Thymus (tissue), 11 donors: ENCODE measurements at regions not wholly inside any gene's neighbourhood (a gene's known extent, or its start where the extent isn't known, plus 50 kb on each side); places are given as distances from the start of the nearest gene placed in this dataset.

Experiments used
- DNase-seq, 9 donors: peaks; one replicate each; pipeline ENCODE4 v3.0.0-alpha.2; 2013; ENCODE audit warnings: low spot score in 9 of 9, low read depth in 6 of 9, missing footprints in 1 of 9
- H3K27ac ChIP-seq, 2 donors: one replicate each; pipeline ENCODE4 v1.5.1; 2013; ENCODE audit warnings: control low read depth in 1 of 2, low read depth in 1 of 2, low read length in 1 of 2, mild to moderate bottlenecking in 1 of 2, moderate library complexity in 1 of 2
- H3K27me3 ChIP-seq, 2 donors: one replicate each; pipeline ENCODE4 v1.5.1; 2013; ENCODE audit warnings: low read length in 1 of 2; ENCODE audit not compliant: control insufficient read depth in 2 of 2, insufficient read depth in 1 of 2
- H3K36me3 ChIP-seq, 2 donors: one replicate each; pipeline ENCODE4 v1.5.1; 2013; ENCODE audit warnings: low read length in 1 of 2, mild to moderate bottlenecking in 1 of 2, moderate library complexity in 1 of 2; ENCODE audit not compliant: control insufficient read depth in 2 of 2, insufficient read depth in 2 of 2
- H3K4me1 ChIP-seq, 2 donors: one replicate each; pipeline ENCODE4 v1.5.1; 2013; ENCODE audit warnings: low read length in 2 of 2; ENCODE audit not compliant: control insufficient read depth in 2 of 2, insufficient read depth in 2 of 2
- H3K4me3 ChIP-seq, 2 donors: one replicate each; pipeline ENCODE4 v1.5.1; 2013; ENCODE audit warnings: low read length in 2 of 2, control low read depth in 1 of 2, mild to moderate bottlenecking in 1 of 2
- H3K9me3 ChIP-seq, 2 donors: one replicate each; pipeline ENCODE4 v1.5.1; 2013; ENCODE audit warnings: low read length in 1 of 2, mild to moderate bottlenecking in 1 of 2; ENCODE audit not compliant: control insufficient read depth in 2 of 2, insufficient read depth in 1 of 2
- WGBS: extraction: QIAGEN DNeasy Blood & Tissue Kit; methylation state at CpG from one replicate; pipeline ENCODE4 v1.1.7; 2013; 5-methylcytosine and 5-hydroxymethylcytosine counted together
- donor health status: healthy.

DNA sequence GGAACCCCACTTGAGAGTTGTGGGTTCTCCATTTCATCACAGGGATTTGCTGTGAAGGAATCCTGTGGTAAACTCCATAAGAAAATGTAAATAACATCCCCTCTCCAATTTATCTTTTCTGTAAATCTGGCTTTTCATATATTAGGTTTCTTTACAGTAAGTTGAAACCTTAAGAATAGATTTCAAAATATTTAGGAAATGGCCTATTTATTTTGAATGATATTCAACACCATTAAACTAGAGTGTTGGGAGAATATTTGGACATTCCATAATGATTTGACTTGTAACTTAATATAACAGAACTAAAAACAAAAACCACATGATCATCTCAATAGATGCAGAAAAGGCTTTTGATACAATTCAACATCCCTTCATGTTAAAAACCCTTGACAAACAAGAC is 197.3 kb upstream of the PGRMC2 start:
- Histone ChIP-seq H3K4me3 (no peak overlapping the region), H3K9me3 (no peaks in the 10 kb centered on the region), H3K4me1 (no peaks in the 10 kb centered on the region), H3K27ac (no peak overlapping the region), H3K36me3 (no peaks in the 10 kb centered on the region), H3K27me3 (no peaks in the 10 kb centered on the region)
- no peak for DNase-seq

DNA sequence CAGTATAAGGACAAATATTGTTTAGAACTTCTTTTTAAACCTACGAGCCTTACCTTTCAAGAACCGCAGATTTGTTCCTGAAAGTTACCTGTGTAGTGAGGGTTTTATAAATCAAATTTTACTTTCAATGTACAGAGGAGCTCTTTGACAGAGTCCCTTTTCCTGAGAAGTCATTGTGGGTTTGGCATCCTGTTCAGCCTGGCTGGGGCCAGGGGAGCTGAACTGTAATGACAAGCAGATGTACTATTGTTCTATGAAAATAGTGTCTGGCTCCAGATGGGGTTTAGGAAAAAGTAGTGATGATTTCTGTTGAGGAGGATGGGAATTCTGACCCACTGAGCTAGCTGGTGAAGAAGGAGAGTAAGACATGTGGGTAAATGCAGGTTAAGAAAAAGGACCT is 196.2 kb upstream of the PGRMC2 start:
- DNase-seq: no peak
- no peaks in the 10 kb centered on the region for H3K4me1 ChIP-seq
- no peak overlapping the region for H3K4me3 ChIP-seq
- no peaks in the 10 kb centered on the region for H3K36me3 ChIP-seq
- no peaks in the 10 kb centered on the region for H3K9me3 ChIP-seq
- H3K27me3 ChIP-seq: no peaks in the 10 kb centered on the region
- WGBS: 31% methylated on average over 2 of the region's 2 CpGs
- no peak overlapping the region for H3K27ac ChIP-seq

DNA sequence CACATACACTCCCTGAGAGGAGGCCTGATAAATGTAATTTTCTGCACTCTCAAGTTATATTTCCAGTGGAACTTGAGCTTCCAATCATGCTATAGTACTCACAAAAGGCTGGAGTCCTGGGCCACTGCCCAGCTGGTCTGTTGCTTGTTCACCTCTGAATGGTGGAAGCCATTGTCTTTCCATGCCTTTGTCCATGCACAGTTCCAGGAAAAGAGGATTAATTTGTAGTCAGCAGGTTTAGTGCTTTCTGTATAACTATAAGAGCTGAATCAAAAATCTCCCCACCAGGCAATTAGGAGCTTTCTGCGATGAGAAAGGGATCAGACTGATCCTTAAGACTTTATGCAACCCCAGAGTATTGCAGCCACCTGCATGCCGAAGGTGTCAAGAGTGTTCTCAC is 195.4 kb upstream of the PGRMC2 start:
- no peaks in the 10 kb centered on the region for H3K36me3 ChIP-seq
- H3K4me3 ChIP-seq: no peak overlapping the region
- WGBS: over 99% methylated on average over 2 of the region's 2 CpGs
- no peak for DNase-seq
- H3K4me1 ChIP-seq: no peaks in the 10 kb centered on the region
- H3K27me3 ChIP-seq: no peaks in the 10 kb centered on the region
- H3K27ac ChIP-seq: no peak overlapping the region
- no peaks in the 10 kb centered on the region for H3K9me3 ChIP-seq

DNA sequence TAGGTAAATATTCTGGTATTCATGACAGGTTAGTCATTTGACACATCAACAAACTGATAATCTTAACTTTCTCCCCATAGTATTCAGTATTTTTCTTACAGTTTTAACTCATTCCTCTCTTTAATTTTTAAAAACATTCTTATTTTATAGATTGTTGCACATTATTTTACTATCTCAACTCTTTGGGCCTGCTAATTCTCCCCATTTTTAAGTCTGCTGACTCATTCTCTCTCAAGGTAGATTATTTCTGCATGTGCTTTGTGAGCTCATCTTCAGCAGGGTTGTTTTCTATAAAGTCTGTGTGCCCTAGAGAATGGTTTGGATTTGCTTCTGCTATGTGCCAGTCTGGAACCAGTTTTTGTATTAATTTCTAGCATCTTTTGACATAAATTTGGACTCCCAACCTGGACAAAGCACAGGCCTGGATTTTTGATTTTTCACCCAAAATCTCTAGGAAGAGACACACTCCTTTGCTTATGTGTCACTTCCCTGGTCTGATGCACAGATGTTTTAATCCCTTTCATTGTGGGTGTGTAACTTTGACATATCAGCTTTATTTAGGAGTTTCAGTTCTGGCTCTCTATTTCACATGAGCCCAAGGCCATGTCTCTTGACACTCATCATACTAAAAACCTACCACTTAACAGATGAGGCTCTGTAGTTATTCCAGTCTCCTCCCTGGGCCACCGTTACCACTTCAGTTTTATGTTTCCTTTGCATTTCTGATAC is 194.3 kb upstream of the PGRMC2 start:
- no peak overlapping the region for H3K4me3 ChIP-seq

DNA sequence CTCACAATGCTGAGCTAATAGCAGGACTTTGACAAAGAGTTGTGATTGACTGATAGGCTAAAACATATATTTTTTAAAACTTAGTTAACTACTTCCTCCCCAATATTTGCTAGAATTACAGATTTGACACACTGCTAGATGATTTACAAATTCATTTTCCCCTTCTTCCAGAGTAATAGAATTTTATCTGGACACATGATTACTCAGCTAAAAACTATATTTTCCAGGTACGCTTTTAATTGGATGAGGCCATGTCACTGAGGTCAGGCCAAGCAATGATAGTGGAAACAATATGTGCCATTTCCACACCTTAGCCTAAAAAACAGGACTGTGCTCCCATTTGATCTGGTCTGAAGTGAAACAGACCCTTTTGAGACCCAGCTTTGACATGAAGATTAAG is 193.3 kb upstream of the PGRMC2 start:
- Histone ChIP-seq H3K9me3 (no peaks in the 10 kb centered on the region), H3K4me3 (no peak overlapping the region), H3K36me3 (no peaks in the 10 kb centered on the region), H3K27me3 (no peaks in the 10 kb centered on the region), H3K27ac (no peak overlapping the region), H3K4me1 (no peaks in the 10 kb centered on the region)
- 99% methylated on average over 1 of the region's 1 CpG for WGBS
- DNase-seq: no peak

More for the DNA sequence above, 194.3 kb upstream of the PGRMC2 start:
- Histone ChIP-seq H3K4me1 (no peaks in the 10 kb centered on the region), H3K36me3 (no peaks in the 10 kb centered on the region), H3K9me3 (no peaks in the 10 kb centered on the region), H3K27ac (no peak overlapping the region), H3K27me3 (no peaks in the 10 kb centered on the region)
- DNase-seq: no peak
- 95% methylated on average over 1 of the region's 1 CpG for WGBS

DNA sequence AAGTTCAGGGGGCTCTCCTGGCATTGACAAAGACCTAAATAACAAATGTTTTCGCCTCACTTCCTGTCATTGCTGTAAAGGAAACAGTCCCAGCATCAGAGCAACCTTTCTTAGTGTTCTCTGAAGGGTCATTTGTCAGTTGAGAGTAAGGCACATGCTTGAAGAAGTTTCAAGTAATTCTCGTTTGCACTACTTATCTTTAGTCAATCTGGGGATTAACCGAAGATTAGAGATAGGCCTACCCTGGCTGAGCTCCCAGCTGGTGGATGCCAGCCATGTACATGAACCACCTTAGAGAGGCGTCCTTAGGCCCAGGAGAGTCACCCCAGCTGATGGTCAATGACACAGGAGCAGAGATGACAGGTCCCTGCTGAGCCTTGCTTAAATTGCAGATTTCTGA is 189.9 kb upstream of the PGRMC2 start:
- no peaks in the 10 kb centered on the region for H3K36me3 ChIP-seq
- no peak overlapping the region for H3K4me3 ChIP-seq
- no peak for DNase-seq
- 87% methylated on average over 4 of the region's 4 CpGs for WGBS
- H3K27ac ChIP-seq: no peak overlapping the region
- H3K27me3 ChIP-seq: no peaks in the 10 kb centered on the region
- H3K4me1 ChIP-seq: no peaks in the 10 kb centered on the region
- no peaks in the 10 kb centered on the region for H3K9me3 ChIP-seq

DNA sequence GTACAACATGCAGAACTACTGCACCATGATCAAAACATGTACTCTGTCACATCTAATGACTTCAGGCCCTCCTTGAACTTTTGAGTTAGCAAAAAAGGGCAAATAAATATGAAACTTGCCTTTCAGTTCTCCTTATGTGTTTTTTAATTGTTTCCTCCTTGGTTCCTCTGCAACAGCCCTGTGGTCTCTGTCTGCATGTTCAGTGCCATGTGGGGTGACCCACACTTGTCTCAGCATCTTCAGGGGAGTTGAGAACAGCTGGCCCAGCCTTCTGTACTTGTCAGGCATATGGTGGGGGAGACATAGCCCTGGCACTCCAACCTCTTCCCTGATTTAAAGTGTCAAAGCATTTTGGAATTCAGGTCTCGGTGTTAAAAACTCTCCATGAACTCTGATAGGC is 188.0 kb upstream of the PGRMC2 start:
- no peak for DNase-seq
- no peak overlapping the region for H3K4me3 ChIP-seq
- H3K4me1 ChIP-seq: no peaks in the 10 kb centered on the region
- 97% methylated on average over 1 of the region's 1 CpG for WGBS
- no peaks in the 10 kb centered on the region for H3K27me3 ChIP-seq
- H3K36me3 ChIP-seq: no peaks in the 10 kb centered on the region
- no peak overlapping the region for H3K27ac ChIP-seq
- no peaks in the 10 kb centered on the region for H3K9me3 ChIP-seq

DNA sequence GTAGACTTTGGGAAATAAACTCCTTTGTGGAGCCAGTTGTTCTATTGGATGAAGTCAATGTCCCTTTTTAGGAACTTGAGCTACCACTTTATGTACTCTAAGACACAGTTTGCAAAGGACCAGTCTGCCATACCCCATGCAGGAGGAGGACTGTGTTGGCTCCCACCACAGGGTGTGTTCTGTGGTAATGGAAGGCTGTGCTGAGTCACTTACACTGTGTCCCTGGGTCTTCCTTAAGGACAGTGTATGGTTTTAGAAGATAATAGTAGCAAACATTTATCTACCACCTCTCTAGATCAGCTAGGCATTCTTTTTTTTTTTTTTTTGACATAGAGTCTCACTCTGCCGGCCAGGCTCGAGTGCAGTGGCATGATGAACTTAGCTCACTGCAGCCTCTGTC is 184.0 kb upstream of the PGRMC2 start:
- 97% methylated on average over 2 of the region's 2 CpGs for WGBS
- H3K4me3 ChIP-seq: no peak overlapping the region
- DNase-seq: no peak
- H3K27me3 ChIP-seq: no peaks in the 10 kb centered on the region
- no peaks in the 10 kb centered on the region for H3K4me1 ChIP-seq
- no peaks in the 10 kb centered on the region for H3K36me3 ChIP-seq
- no peaks in the 10 kb centered on the region for H3K9me3 ChIP-seq
- no peak overlapping the region for H3K27ac ChIP-seq

DNA sequence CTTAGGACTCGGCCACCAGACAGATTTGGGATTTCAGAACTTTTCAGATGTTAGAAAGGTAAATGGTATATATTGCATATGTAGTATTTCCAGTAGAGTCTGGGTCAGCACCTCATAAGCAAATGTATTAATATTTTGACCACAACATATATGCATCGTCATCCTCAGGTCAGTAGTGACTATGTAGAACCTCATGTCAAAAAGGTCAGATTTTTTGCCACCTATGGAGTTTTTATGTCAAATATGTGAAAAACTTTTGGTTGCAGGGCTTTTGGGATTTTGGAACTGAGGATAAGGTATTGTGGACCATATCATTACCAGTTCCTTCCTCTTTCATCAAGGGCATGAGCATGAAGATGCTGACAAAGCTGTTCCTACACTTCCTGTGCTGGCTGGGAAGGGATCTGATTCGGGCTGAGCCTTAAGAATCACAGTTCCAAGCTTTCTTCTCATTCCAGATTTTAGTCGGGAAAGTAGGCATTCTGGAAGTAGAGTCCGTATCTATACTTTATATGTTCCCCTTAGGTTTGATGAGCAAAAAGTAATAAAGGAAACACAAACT is 183.0 kb upstream of the PGRMC2 start:
- no peak overlapping the region for H3K27ac ChIP-seq
- H3K4me3 ChIP-seq: no peak overlapping the region
- 94% methylated on average over 5 of the region's 5 CpGs for WGBS
- no peaks in the 10 kb centered on the region for H3K4me1 ChIP-seq
- no peaks in the 10 kb centered on the region for H3K9me3 ChIP-seq
- H3K27me3 ChIP-seq: no peaks in the 10 kb centered on the region
- DNase-seq: no peak
- H3K36me3 ChIP-seq: no peaks in the 10 kb centered on the region
